OCI-LY1 (cell line): ENCODE measurements at regions not wholly inside any gene's neighbourhood (a gene's known extent, or its start where the extent isn't known, plus 50 kb on each side); places are given as distances from the start of the nearest gene placed in this dataset.

ENCODE experiments used
- H2AFZ ChIP-seq: fragments of 200-600 bp; sonication (generic), shearing (Covaris generic); 2 replicates; pipeline ENCODE4 v1.6.0; 2014; ENCODE audit warnings: antibody characterized with exemption, mild to moderate bottlenecking, low read length
- H3F3A ChIP-seq: fragments of 200-600 bp; sonication (generic), shearing (Covaris generic); 2 replicates; pipeline ENCODE4 v1.6.0; 2014; ENCODE audit warnings: mild to moderate bottlenecking, antibody characterized with exemption, low read length, moderate library complexity; ENCODE audit not compliant: insufficient read depth
- H3K27ac ChIP-seq: fragments of 200-600 bp; sonication (generic); 2 replicates; pipeline ENCODE4 v1.5.1; 2014; ENCODE audit warnings: low read length, mixed run types, mild to moderate bottlenecking, low read depth; ENCODE audit not compliant: poor library complexity, severe bottlenecking
- H3K27me3 ChIP-seq: fragments of 200-600 bp; sonication (generic); 2 replicates; pipeline ENCODE4 v1.6.0; 2014; ENCODE audit warnings: antibody characterized with exemption, mild to moderate bottlenecking, low read length, moderate library complexity; ENCODE audit not compliant: insufficient read depth
- H3K36me3 ChIP-seq: fragments of 200-600 bp; sonication (generic); 2 replicates; pipeline ENCODE4 v1.6.1; 2014; ENCODE audit warnings: mild to moderate bottlenecking, antibody characterized with exemption, low read length, moderate library complexity, mixed read lengths; ENCODE audit not compliant: insufficient read depth
- H3K4me1 ChIP-seq: fragments of 200-600 bp; sonication (generic); 2 replicates; pipeline ENCODE4 v1.5.1; 2014; ENCODE audit warnings: mild to moderate bottlenecking, low read length, moderate library complexity; ENCODE audit not compliant: insufficient read depth, severe bottlenecking
- H3K4me2 ChIP-seq: fragments of 200-600 bp; sonication (generic), shearing (Covaris generic); 2 replicates; pipeline ENCODE4 v1.6.1; 2014; ENCODE audit warnings: low read length
- H3K4me3 ChIP-seq: fragments of 200-600 bp; sonication (generic); 2 replicates; pipeline ENCODE4 v1.5.1; 2014; ENCODE audit warnings: low read length, low read depth, mild to moderate bottlenecking, mixed read lengths; ENCODE audit not compliant: poor library complexity, severe bottlenecking
- H3K79me2 ChIP-seq: fragments of 200-600 bp; shearing (Covaris generic); 2 replicates; pipeline ENCODE4 v1.6.1; 2016; ENCODE audit warnings: mixed run types, low read length, mixed read lengths; ENCODE audit not compliant: insufficient read depth
- H3K9ac ChIP-seq: fragments of 200-600 bp; sonication (generic), shearing (Covaris generic); 2 replicates; pipeline ENCODE4 v1.6.1; 2014; ENCODE audit warnings: mild to moderate bottlenecking, low read length, mixed read lengths
- H3K9me2 ChIP-seq: fragments of 200-600 bp; sonication (generic), shearing (Covaris generic); 2 replicates; pipeline ENCODE4 v1.6.1; 2014; ENCODE audit warnings: low read depth, mild to moderate bottlenecking, low read length, mixed read lengths
- H3K9me3 ChIP-seq: fragments of 200-600 bp; shearing (Covaris generic); 2 replicates; pipeline ENCODE4 v1.6.1; 2014; ENCODE audit warnings: low read length, mixed read lengths
- H4K20me1 ChIP-seq: fragments of 200-600 bp; sonication (generic), shearing (Covaris generic); 2 replicates; pipeline ENCODE4 v1.6.0; 2016; ENCODE audit warnings: mild to moderate bottlenecking, low read length; ENCODE audit not compliant: insufficient read depth
- EZH2 ChIP-seq: fragments of 200-600 bp; sonication (generic), shearing (Covaris generic); IDR thresholded peaks from 2 replicates; pipeline ENCODE4 v1.8.0; 2017; ENCODE audit warnings: borderline replicate concordance, mixed run types, mild to moderate bottlenecking, antibody characterized with exemption, low read length, moderate library complexity, mixed read lengths
- TF ChIP-seq, protein P1 (sequence below): fragments of 200-600 bp; sonication (generic), shearing (Covaris generic); IDR thresholded peaks from 2 replicates; pipeline ENCODE4 v1.5.1; 2017; ENCODE audit warnings: mild to moderate bottlenecking, antibody characterized with exemption, low read length, moderate library complexity, mixed read lengths

DNA sequence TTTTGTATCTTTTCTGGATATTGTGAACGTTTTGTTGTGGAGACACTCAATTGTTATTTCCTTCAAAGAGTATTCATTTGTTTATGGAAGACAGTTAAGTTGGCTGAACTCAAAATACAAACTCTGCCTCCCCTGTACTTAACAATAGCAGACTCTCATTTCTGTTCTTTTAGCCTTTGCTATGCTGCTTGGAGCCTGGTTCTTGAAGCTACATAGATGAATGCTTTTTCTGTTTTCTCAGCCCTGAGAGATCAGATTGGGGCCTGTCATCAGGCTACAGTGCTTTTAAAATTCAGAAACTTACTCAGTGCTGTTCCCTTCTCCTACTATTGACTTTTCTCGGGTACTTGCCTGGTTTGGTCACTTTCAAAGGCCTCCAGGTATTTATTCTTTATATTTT, 215.7 kb upstream of the LYPLAL1 start:
- H3F3A ChIP-seq: no peaks in the 10 kb centered on the region
- no peak overlapping the region for H3K27ac ChIP-seq
- no peaks in the 10 kb centered on the region for H3K4me1 ChIP-seq
- H4K20me1 ChIP-seq: no peaks in the 10 kb centered on the region
- H3K27me3 ChIP-seq: no peaks in the 10 kb centered on the region
- no peaks in the 10 kb centered on the region for H3K79me2 ChIP-seq
- no peaks in the 10 kb centered on the region for H3K9me3 ChIP-seq
- H3K4me2 ChIP-seq: no peak overlapping the region
- no peaks in the 10 kb centered on the region for H3K9me2 ChIP-seq
- H2AFZ ChIP-seq: no peak overlapping the region
- H3K9ac ChIP-seq: no peak overlapping the region
- H3K36me3 ChIP-seq: no peaks in the 10 kb centered on the region
- no peak for TF ChIP-seq EZH2
- TF ChIP-seq, protein P1, sequence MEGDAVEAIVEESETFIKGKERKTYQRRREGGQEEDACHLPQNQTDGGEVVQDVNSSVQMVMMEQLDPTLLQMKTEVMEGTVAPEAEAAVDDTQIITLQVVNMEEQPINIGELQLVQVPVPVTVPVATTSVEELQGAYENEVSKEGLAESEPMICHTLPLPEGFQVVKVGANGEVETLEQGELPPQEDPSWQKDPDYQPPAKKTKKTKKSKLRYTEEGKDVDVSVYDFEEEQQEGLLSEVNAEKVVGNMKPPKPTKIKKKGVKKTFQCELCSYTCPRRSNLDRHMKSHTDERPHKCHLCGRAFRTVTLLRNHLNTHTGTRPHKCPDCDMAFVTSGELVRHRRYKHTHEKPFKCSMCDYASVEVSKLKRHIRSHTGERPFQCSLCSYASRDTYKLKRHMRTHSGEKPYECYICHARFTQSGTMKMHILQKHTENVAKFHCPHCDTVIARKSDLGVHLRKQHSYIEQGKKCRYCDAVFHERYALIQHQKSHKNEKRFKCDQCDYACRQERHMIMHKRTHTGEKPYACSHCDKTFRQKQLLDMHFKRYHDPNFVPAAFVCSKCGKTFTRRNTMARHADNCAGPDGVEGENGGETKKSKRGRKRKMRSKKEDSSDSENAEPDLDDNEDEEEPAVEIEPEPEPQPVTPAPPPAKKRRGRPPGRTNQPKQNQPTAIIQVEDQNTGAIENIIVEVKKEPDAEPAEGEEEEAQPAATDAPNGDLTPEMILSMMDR: no peak
- H3K4me3 ChIP-seq: no peak overlapping the region

DNA sequence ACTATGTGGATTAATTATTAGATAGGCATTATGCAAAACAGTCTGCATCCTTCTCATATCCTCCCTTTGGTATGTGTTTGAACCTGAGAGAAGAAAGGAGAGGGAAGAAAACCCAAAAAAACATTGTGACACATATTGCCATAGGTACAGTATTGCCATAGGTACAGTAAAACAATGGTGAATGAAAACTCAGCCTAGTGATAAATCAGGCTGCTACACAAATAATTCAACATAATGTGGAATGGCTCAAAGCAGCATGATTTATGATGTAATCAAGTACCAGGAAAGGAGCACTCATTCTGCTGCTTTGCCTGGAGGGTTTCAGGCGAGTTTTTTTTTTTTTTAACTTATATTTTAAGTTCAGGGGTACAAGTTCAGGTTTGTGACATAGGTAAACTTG, 213.9 kb upstream of the LYPLAL1 start:
- Histone ChIP-seq H3K9me2 (no peaks in the 10 kb centered on the region), H3K4me1 (no peaks in the 10 kb centered on the region), H3K79me2 (no peaks in the 10 kb centered on the region), H2AFZ (no peak overlapping the region), H3K4me2 (no peak overlapping the region), H3F3A (no peaks in the 10 kb centered on the region), H3K27me3 (no peaks in the 10 kb centered on the region), H3K4me3 (no peak overlapping the region), H3K36me3 (no peaks in the 10 kb centered on the region), H4K20me1 (no peaks in the 10 kb centered on the region), H3K9ac (no peak overlapping the region), H3K9me3 (no peaks in the 10 kb centered on the region), H3K27ac (no peak overlapping the region)
- TF ChIP-seq, protein P1: no peak
- no peak for TF ChIP-seq EZH2

DNA sequence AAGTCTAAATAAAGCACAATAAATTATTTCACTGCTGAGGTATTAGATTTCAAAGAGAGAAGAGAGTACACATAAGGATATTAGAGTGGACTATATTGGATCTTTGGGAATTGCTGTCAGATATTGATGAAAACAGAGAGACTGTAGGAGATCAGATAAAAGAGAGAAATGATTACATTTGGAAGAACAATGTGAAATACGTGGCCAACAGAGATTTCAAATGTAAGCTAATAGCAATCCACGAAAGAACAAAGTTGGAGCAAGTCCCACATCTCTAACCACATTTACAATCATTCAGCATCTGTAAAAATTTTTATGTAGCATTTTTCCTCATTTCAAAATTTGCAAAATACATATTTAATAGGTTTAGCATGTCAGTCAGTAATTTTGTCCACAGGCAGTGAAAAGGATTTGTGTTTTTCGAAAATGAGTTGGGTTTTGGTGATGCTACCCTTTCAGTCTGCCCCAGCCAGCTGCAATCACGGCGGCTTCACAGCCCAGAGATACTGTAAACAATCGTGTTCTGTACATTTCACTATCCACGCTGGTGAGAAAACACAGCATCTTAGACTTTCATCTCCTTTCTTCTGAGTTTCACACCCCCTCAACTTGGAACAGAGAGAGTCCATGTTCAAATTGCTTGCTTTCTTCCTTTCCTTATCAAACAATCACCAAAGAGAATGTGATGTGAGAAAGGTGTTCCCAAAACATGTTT, 209.1 kb upstream of the LYPLAL1 start:
- H3K9ac ChIP-seq: no peak overlapping the region
- H3K4me1 ChIP-seq: no peaks in the 10 kb centered on the region
- TF ChIP-seq, protein P1: no peak
- no peak for TF ChIP-seq EZH2

More for the DNA sequence above, 209.1 kb upstream of the LYPLAL1 start:
- no peaks in the 10 kb centered on the region for H3K79me2 ChIP-seq
- no peak overlapping the region for H2AFZ ChIP-seq
- no peaks in the 10 kb centered on the region for H3K9me2 ChIP-seq
- no peak overlapping the region for H3K4me3 ChIP-seq
- H3K27me3 ChIP-seq: no peaks in the 10 kb centered on the region
- no peaks in the 10 kb centered on the region for H4K20me1 ChIP-seq
- H3K4me2 ChIP-seq: no peak overlapping the region
- no peaks in the 10 kb centered on the region for H3K36me3 ChIP-seq
- H3K9me3 ChIP-seq: no peaks in the 10 kb centered on the region
- no peaks in the 10 kb centered on the region for H3F3A ChIP-seq
- H3K27ac ChIP-seq: no peak overlapping the region
